ENCODE measurements at regions not wholly inside any gene's neighbourhood (a gene's known extent, or its start where the extent isn't known, plus 50 kb on each side); places are given as distances from the start of the nearest gene placed in this dataset.
A peak's percentile ranks its signal among the peaks of the same experiment; 100 is the strongest.

- TF ChIP-seq EZH2 (IDR thresholded peaks at IDR 0.05; ENCODE audit: borderline replicate concordance, low read depth, low read length, severe bottlenecking) (no peak), CTCF (IDR thresholded peaks at IDR 0.05; ENCODE audit: borderline replicate concordance, extremely low read depth, low read length, poor library complexity, severe bottlenecking) (no peak)
- Histone ChIP-seq H3K27ac (ENCODE audit: low read length) (no peak overlapping the region), H3K4me1 (ENCODE audit: insufficient read depth, low read length) (peaks cover 15% of the 10 kb centered on the region), H3K9ac (ENCODE audit: low read depth, low read length) (no peak overlapping the region), H3K4me3 (ENCODE audit: low read depth in 1 of 2, low read length in 2 of 2) (no peak overlapping the region), H3K9me3 (ENCODE audit: insufficient read depth, low read length, severe bottlenecking) (no peaks in the 10 kb centered on the region), H3K27me3 (ENCODE audit: insufficient read depth, low read length, poor library complexity) (no peaks in the 10 kb centered on the region), H3K79me2 (ENCODE audit: insufficient read depth, low read length) (no peaks in the 10 kb centered on the region), H3K36me3 (ENCODE audit: insufficient read depth, low read length) (no peaks in the 10 kb centered on the region), H3K4me2 (ENCODE audit: insufficient read depth, low read length) (no peak overlapping the region), H4K20me1 (ENCODE audit: insufficient read depth, low read length) (no peaks in the 10 kb centered on the region), H2AFZ (ENCODE audit: low read depth, low read length) (0 out of 2 replicates have a peak overlapping the region, but pooled peaks have one; percentile 39)
- DNase-seq: no peak
- ATAC-seq (ENCODE audit: insufficient read depth, low read depth): no peak
These were observed 57.2 kb upstream of the RGMA start for GRCh38 chr15:93146196-93146595.

- Histone ChIP-seq H3K27ac (ENCODE audit: low read length) (no peak overlapping the region), H3K36me3 (ENCODE audit: insufficient read depth, low read length) (no peaks in the 10 kb centered on the region), H3K4me1 (ENCODE audit: insufficient read depth, low read length) (peaks cover 18% of the 10 kb centered on the region), H2AFZ (ENCODE audit: low read depth, low read length) (no peak overlapping the region), H3K4me2 (ENCODE audit: insufficient read depth, low read length) (no peak overlapping the region), H3K9me3 (ENCODE audit: insufficient read depth, low read length, severe bottlenecking) (no peaks in the 10 kb centered on the region), H4K20me1 (ENCODE audit: insufficient read depth, low read length) (no peaks in the 10 kb centered on the region), H3K4me3 (ENCODE audit: low read depth in 1 of 2, low read length in 2 of 2) (no peak overlapping the region), H3K79me2 (ENCODE audit: insufficient read depth, low read length) (no peaks in the 10 kb centered on the region), H3K9ac (ENCODE audit: low read depth, low read length) (no peak overlapping the region), H3K27me3 (ENCODE audit: insufficient read depth, low read length, poor library complexity) (no peaks in the 10 kb centered on the region)
- TF ChIP-seq EZH2 (IDR thresholded peaks at IDR 0.05; ENCODE audit: borderline replicate concordance, low read depth, low read length, severe bottlenecking) (no peak), CTCF (IDR thresholded peaks at IDR 0.05; ENCODE audit: borderline replicate concordance, extremely low read depth, low read length, poor library complexity, severe bottlenecking) (no peak)
- ATAC-seq (ENCODE audit: insufficient read depth, low read depth) (no peak), DNase-seq (no peak)
These were observed 55.6 kb upstream of the RGMA start for GRCh38 chr15:93144463-93145236.

- ATAC-seq (ENCODE audit: insufficient read depth, low read depth) (no peak), DNase-seq (no peak)
- Histone ChIP-seq H3K4me2 (ENCODE audit: insufficient read depth, low read length) (no peak overlapping the region), H3K9me3 (ENCODE audit: insufficient read depth, low read length, severe bottlenecking) (no peaks in the 10 kb centered on the region), H3K4me3 (ENCODE audit: low read depth in 1 of 2, low read length in 2 of 2) (no peak overlapping the region), H3K27me3 (ENCODE audit: insufficient read depth, low read length, poor library complexity) (no peaks in the 10 kb centered on the region), H3K9ac (ENCODE audit: low read depth, low read length) (no peak overlapping the region), H3K4me1 (ENCODE audit: insufficient read depth, low read length) (peaks cover 18% of the 10 kb centered on the region), H3K36me3 (ENCODE audit: insufficient read depth, low read length) (no peaks in the 10 kb centered on the region), H3K27ac (ENCODE audit: low read length) (no peak overlapping the region), H4K20me1 (ENCODE audit: insufficient read depth, low read length) (no peaks in the 10 kb centered on the region), H2AFZ (ENCODE audit: low read depth, low read length) (no peak overlapping the region), H3K79me2 (ENCODE audit: insufficient read depth, low read length) (no peaks in the 10 kb centered on the region)
- TF ChIP-seq EZH2 (IDR thresholded peaks at IDR 0.05; ENCODE audit: borderline replicate concordance, low read depth, low read length, severe bottlenecking): no peak
- no peak for TF ChIP-seq CTCF (IDR thresholded peaks at IDR 0.05; ENCODE audit: borderline replicate concordance, extremely low read depth, low read length, poor library complexity, severe bottlenecking)
These were observed 54.2 kb upstream of the RGMA start for GRCh38 chr15:93143186-93143585.
